Glomerular visceral epithelial cell (primary cell): ENCODE measurements at regions not wholly inside any gene's neighbourhood (a gene's known extent, or its start where the extent isn't known, plus 50 kb on each side); places are given as distances from the start of the nearest gene placed in this dataset.

Experiments used
- DNase-seq: peaks from one replicate; pipeline ENCODE4 v3.0.0-alpha.2; 2016; ENCODE audit errors: extremely low spot score

DNA sequence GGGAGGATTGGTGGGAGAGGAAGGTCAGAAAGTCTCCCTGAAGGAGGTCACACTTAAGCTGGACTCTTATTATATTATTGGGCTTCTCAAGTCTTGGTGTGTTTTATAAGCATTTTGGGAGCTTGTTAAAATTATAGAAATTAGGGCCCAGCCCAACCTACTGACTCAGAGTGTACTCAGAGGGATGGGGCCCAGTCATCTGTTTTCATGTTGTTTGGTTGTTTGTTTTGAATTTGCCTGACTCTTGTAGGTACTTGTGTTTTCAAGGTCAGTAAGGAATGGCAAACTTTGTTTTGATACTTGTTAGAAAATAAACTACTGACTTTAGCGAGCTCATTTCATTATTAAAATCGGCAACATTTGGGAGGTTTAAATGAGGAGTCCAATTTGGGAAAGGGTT is 152.0 kb downstream of the INSIG2 start:
- DNase-seq = no peak

DNA sequence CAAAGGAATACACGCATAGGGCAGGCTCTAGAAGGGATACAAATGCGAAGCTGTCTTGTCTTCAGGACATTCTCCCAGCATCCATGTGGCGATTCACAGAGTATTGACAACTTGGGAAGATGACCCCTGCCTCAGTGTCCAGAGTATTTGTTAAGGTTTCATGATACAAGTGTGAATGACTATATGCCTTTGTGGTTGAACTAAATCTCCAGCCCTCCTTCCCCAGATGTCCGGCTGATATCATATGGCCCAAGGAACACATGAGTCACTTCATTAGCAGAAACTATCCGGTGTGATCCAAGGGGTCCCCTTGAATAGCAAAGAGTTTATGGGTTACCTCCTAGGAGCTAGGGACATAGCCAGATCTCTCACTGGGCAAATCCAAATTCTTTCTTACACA is 151.0 kb downstream of the INSIG2 start:
- no peak for DNase-seq

DNA sequence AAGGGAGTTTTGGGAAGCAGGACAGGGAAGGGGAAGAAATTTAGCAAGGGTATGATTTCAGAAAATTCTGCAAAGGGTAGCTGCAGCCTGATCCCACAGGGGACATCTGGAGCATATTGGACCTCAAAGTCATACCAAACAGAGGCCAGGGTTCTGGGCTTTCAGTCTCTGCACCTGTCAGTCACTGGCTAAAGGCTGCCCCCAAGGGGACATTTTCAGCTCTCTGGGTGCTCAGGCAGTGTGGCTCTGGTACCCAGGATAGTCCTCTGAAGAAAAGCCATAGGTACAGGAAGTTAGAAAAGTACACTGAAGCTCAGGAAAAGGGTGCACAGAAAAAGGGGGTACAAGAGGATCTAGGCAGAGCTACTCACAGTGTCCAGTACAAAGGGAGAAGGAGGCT is 149.2 kb downstream of the INSIG2 start:
- DNase-seq = no peak

DNA sequence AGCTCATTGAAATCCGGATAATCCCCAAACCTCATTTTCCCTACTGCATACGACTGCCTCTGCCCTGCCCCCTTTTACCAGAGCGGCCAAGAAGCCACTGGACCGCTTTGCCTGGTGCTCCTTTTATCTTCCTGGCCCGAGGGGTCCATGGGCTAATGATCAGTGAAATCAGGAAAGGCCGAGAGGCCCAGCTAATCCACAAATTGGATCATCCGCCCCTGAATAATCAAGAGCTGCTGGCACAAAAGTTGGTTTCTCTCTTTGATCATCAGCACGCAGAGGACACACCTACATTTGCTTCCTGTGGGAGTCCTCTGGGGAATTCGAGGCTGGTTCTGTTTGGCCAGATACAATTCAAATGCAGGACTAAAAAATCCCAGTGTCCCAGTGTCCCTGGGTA is 144.5 kb downstream of the INSIG2 start:
- no peak for DNase-seq

DNA sequence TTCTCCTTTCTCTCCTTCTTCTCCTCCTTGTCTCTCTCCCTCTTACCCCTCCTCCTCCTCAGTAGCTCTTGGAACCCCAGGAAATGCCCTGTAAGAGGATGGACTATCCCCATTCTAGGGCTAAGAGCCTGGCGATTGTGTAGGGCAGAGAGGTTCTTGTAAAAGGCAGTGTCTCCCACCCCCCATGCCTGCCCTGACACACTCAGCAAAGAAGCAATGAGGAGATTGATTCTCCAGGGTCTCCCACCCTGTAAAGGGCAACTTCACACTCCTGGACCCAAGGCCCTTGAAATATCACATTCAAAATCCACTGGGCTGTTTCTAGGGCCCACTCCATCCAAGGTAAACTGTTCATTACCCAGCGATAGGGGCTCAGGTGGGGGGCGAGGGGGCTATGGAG is 144.1 kb downstream of the INSIG2 start:
- no peak for DNase-seq

DNA sequence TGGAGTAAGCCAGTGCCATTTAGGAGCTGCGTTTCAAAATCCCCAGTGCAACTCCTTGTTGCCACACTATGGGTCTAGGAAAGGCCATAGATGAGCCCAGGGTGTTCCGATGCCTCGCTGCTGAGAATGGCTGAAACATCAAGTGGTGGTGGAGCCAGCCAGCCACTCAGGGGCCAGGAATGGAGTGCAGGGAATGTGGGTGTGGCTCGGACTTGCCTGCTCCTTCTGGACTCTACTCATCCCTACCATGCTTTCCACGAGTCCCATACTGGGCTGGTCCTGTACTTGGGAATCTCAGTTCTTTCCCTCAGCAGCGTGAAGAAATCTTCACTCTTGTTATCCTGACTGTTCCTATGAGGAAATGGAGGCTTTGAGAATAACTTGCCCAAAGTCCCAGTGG is 143.5 kb downstream of the INSIG2 start:
- DNase-seq = no peak

DNA sequence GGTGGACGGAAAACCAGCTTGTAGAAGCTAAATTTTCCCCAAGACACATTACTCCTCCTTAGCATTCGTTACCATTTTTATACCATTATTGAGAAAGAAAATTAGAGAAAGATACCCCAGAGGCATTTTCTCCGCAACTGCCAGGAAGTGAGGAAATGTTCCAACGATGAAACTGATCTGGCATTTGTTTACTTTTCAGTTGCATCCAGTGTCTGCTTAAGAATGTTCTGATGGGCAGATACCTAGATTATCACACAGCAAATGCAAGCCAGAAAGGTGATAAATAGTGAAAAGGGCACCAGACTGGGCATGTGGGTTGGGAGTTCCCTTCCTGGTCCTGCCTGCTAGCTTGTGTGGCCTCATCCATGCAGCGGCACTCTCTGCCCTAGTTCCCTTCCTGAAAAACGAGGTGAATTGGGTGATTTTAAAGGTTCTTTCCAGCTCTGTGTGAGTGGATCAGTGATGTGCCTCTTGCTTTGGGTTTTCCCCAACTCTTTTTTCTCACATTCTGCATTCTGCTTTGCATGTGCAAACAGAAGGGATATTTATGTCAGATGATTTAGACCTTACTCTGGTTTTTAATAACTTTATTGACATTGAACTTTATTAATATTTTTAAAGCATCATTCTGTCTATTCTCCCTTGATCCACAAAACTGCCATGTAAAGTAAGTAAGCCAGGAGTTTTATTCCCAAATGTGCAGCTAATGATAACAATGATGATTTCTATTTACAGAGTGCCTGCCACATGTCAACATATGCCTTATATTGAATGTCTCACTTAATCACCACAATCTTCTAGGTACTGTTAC is 139.6 kb downstream of the INSIG2 start:
- DNase-seq = no peak

DNA sequence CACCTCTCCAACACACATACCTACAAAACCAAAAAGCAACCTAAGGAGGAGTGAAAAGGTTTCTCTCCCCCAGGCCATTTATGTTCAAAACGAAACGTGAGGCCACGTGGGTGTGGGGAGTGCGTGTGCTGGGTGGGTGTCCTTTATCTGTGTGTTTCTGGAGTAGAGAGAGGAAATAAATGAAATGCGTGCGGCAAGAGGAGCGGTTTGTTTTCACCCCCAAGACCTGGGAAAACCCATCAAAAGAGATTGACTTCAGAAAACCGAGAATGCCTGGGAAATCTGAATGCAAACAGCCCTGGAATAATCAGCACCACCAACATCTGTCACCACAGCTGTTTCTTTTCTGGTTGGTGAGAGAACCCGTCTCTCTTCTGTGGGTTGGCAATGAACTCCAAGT is 137.4 kb downstream of the INSIG2 start:
- no peak for DNase-seq

DNA sequence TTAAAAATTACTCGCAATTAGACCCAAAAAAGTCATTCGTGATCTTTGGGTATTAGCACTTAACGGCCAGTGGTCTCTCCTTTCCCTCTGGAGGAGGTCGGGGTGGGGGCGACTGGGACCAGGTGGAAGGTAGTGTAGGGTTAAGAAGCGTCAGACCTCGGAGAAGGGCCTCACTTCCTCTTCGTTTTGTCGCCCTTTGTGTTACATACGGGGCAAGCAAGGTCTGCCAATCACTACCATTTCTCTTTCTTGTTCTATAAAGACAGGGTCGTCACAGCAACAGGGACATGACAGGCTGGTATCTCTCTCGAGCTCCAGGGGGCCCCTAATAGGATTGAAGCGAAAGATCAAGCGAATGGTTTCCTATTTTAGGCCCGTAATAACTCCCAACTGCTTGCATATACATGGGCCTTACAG is 136.6 kb downstream of the INSIG2 start:
- DNase-seq = no peak

DNA sequence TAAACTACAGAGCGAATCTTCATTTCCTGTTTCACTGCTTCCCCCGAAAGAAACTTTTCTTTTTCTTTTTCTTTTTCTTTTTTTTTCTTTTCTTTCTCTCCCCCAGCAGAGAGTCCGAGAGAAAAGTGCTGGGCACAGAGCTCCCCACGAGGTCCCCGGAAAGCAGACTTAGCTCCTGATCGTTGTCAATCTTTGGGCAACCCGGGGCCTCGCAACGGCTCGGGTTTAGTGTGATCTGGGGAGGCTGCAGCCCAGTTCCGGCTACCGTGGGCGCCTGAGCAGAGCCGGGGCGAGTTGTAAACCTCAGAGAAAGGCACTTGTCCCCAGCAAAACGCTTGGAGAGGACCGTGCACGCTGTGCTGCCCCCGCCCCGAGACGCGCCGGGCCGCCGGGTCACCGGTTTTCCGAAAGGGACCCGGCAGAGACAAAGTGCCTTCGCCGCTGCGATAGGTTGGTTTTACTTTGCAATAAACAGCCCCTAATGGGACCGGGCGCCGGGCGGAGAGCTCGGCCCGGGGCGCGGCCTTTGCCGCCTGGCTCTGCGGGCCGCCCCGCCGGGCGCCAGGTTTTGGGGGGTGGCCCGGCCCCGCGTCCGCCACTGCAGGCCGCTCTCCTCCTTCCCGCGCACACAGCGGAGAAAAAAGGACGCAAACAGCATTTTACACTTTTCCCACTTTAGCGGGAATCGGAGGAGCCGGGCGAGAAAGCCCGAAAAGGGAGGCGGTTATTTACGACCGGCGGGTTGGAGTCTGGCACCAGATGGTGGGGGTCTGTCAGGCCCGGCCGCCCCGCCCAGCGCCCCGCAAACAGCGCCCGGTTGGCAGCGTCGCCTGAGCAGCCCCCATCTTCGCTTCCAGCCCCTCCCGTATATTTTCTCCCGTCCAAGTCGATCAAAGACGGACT is 136.0 kb downstream of the INSIG2 start:
- no peak for DNase-seq

DNA sequence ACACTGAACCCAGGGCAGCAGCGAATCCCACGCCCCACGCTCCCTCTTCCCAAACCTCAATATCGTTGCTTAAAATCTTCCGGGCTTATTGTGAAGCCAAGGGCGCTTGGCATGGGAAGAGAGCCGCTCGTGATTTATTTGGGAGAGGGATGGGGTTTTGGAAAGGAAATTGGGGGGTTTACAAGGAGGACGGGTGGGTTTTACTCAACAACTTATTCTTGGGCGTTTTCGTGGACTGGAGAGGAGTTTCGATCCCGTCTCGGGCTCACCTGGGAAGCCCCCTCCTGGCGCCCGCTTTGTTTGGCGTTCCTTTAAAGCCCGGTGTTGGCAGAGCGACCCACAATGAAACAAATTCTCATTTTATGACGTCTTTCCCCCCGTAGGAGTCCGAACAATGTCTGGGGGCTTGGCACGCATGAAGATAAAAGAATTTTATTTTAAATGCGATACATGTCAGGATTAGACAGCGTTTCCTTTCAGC is 135.3 kb downstream of the INSIG2 start:
- DNase-seq = no peak

DNA sequence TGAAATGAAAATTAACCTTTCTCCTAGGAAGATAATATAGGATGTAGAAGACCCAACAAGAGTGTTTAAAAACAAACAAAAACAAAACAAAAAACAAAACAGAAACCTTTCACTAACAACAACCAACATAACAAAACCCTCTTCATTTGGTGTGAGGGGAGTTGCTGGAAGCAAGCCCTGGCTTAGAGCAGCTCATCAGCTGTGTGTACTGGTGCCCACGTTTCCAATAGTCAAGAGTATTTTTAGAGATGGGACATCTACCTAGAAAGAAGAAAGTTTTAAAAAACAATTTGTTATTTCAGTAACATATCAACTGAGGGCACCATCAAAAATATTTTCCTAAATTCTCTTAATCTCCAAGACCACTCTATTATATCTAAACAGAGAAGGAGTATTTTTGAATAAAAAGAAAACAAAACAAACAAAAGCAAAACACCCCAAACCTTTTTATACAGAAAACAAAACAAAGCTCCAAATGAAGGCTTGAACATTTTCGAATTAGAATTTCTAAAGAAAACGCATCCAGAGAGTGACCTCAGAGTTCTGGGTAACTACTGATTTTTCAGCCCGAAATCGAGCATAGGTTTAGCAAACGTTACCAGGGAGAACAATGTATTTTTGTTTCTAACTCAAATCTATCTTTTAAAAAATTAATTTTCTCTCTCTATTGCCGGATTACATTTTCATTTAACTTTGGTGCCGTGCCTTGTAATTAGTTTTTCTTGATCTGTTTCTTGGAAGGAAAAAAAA is 134.6 kb downstream of the INSIG2 start:
- no peak for DNase-seq

DNA sequence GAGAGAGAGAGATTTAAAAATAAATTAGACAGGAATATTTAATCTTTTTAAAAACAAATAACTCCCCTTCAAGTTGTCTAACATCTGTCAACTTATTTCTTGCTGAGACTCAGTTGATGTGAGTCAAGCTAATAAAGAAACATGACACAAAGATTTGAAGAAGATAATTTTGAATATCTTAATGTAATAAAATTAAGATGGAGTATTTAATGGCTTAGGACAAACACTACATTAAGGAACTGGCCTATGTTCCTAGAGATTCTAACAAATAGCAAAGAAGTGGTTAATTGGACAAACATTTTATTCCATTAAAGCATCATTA is 134.0 kb downstream of the INSIG2 start:
- DNase-seq = no peak

DNA sequence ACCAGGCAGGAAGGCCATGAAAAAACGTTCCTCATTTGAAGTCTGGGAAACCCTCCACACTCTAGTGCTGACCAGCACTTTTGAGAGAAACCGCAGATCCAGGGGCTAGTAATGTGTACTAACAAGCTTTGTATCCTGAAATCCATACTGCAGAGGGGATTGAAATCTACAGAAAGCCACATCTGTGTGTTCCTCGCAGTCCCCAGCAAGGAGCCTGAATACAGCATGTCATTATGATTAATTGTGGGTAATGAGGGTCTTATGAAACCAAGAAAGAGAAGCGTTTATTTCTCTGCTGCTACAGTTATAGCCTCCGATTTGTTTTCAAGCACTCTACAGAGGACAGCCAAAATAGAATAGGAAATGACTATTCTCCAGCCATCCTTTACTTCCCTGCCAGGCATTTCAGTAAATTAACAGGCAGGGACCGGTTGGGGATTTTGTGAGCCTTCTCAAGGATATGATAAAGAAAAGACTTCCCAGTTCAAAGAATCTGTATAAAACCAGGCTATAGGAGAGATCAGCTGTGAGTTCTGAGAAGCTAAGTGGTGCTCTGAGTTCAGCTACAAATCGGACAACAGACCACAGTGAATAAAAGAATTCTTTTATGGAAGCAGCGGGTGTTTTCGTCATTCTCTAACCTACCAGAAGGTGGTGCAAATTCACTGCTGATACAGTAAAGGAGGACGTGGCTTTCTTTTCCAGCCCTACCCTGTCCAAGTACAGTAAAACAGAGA is 133.4 kb downstream of the INSIG2 start:
- DNase-seq = peak; percentile 65

DNA sequence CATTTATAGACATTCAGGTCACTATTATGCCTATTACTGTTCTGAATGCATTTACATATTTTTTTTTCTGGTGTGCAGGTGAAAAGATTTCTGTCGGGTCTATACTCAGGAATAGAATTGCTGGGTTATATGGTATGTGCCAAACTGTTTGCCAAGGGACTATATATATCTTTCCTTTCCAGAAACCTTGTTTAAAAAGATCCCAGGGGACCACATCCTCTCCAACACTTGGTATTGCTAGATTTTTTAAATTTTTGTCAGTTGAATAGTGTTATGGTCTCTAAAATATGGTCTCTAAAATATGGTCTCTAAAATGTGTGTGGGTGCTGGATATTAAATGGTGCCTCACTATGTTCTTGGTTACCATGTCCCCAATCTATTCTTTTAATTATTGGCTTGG is 131.3 kb downstream of the INSIG2 start:
- DNase-seq = no peak

DNA sequence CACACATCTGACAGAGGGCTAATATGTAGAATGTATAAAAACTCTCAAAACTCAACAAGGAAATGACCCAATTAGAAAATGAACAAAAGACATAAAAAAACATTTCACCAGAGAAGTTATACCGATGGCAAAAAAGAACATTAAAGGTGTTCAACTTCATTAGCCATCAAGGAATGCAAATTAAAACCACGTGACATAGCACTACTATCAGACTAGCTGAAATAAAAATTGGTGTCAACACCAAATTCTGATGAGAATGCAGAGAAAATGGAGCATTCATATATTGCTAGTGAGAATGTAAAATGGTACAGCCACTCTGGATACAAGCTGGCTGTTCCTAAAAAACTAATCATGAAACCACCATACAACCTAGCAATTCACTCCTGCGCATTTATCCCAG is 128.0 kb downstream of the INSIG2 start:
- no peak for DNase-seq

DNA sequence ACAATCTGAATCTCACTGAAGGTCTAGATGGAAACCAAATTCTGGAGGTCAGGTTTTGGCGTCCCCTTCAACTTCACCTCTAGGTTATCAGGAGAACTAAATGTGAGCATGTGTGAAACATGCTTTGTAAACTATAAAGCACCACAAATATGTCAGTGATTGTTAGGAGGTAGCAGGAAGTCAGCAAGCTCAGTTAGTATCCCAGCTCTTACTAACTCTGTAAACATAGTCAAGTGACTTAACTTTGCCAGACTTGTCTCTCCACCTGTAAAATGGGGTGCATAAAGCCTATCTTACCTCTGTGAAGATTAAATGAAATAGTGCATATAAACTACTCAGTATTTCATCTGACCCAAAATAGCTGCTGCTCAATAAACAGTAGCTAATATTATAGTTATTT is 121.5 kb downstream of the INSIG2 start:
- DNase-seq = no peak

DNA sequence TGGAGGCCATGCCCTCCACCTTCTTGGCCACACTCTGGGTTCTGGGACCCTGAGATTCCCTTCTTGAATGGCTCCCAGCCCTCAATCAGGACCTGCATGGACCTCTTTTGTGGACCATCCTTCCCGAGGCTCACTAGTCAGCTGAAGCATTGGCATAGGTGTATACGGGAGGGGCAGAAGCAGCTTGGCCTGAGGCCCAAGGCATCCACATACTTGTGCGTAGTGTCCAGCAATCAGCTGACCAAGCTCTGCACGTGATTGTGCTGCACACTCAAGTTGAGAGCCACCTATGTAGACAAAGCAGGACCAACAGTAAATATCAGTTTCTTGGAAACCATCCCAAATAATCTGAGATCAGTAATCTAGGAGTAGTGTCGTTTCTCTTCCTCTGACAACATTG is 119.6 kb downstream of the INSIG2 start:
- no peak for DNase-seq

DNA sequence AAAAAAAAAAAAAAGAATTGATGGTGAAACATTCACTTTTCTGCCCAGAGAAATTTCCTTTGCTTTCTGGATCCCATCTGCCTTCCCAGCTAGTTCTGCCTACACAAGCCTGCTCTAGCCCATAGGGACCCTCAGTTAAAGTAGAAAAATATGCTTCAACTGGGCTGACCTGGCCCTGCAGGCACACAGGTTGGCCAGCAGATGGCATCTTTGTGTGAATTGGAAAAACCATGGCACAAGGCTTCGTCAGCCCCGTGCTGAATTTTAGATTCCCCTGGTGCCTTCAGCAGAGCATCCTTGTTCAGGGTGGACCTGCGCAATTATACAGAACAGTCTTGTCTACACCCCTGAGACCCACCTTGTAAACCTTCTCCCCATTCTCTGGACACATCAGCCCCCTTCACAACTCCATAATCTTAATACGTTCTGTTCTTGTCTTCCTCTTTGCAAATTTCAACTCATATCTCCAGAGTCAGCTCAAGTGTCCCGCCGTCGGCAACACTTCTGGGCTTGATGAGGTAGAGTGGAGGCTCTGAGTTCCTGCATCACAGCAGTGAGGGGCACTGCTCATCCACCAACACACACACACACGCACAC is 114.5 kb downstream of the INSIG2 start:
- DNase-seq = peak; percentile 47

DNA sequence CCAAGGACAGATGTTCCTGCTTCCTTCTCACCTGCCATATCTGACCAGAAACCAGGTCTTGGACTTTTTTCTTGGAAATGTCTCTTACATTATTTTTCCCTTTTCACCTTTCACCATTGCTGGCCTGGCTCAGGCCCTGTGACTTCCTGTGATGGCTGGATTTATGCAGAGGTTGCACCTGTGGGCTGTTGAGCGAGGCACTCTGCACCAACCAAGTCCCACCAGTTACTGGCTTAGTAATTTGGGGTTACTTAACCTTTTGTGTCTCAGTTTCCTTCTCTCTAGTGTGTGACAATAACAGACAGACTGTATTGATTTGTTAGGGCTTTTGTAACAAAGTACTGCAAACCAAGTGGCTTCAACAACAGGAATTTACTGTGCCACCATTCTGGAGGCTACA is 110.0 kb downstream of the INSIG2 start:
- no peak for DNase-seq

DNA sequence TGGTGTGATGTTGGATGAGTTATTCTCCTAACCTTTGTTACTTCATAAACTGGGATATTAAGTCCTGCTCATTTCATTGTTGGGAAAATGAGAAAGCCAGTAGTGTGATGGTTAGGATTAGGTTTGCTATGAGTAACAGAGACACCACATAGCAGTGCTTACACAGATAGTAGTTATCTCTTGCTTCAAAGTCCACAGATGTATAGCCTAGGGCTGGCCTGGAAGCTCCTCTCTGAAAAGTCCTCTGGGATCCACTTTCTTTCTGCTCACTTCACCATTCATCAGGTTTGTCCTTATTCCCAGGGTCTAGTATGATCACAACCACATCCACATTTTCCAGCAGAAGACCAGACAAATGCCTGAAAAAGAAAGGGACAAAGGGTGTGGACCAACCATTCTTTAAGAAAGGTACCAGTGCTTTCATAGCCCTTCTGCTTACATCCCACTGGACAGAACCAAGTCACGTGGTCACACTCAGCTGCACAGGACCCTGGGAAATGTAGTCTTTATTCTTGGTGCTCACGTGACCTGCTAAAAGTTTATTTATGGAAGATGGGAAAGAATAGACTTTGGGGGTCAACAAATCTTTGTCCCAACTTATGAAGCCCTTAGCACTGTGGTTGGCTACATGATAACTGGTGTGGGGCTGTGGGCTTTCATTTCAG is 108.9 kb downstream of the INSIG2 start:
- DNase-seq = no peak
